ENCODE measurements at regions not wholly inside any gene's neighbourhood (a gene's known extent, or its start where the extent isn't known, plus 50 kb on each side); places are given as distances from the start of the nearest gene placed in this dataset.
"Not testable (repeated sequence)": the region's sequence is repeated elsewhere in the genome, so short reads cannot be mapped to it uniquely, and the experiment has no call there.

- Histone ChIP-seq H3K4me3 (ENCODE audit: low read length in 2 of 2) (no peak overlapping the region), H3K9me3 (ENCODE audit: control insufficient read depth, low read length) (no peaks in the 10 kb centered on the region), H3K36me3 (ENCODE audit: control insufficient read depth in 1 of 2, insufficient read depth in 2 of 2, low read length in 1 of 2) (no peaks in the 10 kb centered on the region), H3K27me3 (ENCODE audit: control insufficient read depth in 1 of 2, insufficient read depth in 2 of 2, low read length in 1 of 2) (no peaks in the 10 kb centered on the region), H3K4me1 (ENCODE audit: control insufficient read depth in 1 of 2, insufficient read depth in 2 of 2, low read length in 2 of 2) (peaks cover 0 to 2% of the 10 kb centered on the region in 2 donors), H3K27ac (ENCODE audit: low read depth in 1 of 2, low read length in 2 of 2) (no peak overlapping the region)
- WGBS, 2 donors: 43 to 48% methylated on average over 7 of the region's 7 CpGs
- DNase-seq: no peak
- intact Hi-C loops (cut with DNase I): no loop called here
- no peak for ATAC-seq (ENCODE audit: low FRiP score)
Measured at GRCh38 chr20:53652090-53652858, 58.6 kb upstream of the ZNF217 start.

GRCh38 chr20:53649493-53649892, 55.9 kb upstream of the ZNF217 start:
- H3K4me3 ChIP-seq (ENCODE audit: low read length in 2 of 2); H3K4me1 ChIP-seq (ENCODE audit: control insufficient read depth in 1 of 2, insufficient read depth in 2 of 2, low read length in 2 of 2); intact Hi-C loops (cut with DNase I); H3K27ac ChIP-seq (ENCODE audit: low read depth in 1 of 2, low read length in 2 of 2); H3K27me3 ChIP-seq (ENCODE audit: control insufficient read depth in 1 of 2, insufficient read depth in 2 of 2, low read length in 1 of 2); H3K36me3 ChIP-seq (ENCODE audit: control insufficient read depth in 1 of 2, insufficient read depth in 2 of 2, low read length in 1 of 2); H3K9me3 ChIP-seq (ENCODE audit: control insufficient read depth, low read length); ATAC-seq (ENCODE audit: low FRiP score); DNase-seq: not testable (repeated sequence)
- WGBS, 2 donors: 93 to 94% methylated on average over 10 of the region's 10 CpGs

GRCh38 chr20:53647286-53647821, 53.7 kb upstream of the ZNF217 start:
- H3K9me3 ChIP-seq (ENCODE audit: control insufficient read depth, low read length): no peaks in the 10 kb centered on the region
- WGBS, 2 donors: 91 to 95% methylated on average over 7 of the region's 7 CpGs
- H3K4me1 ChIP-seq (ENCODE audit: control insufficient read depth in 1 of 2, insufficient read depth in 2 of 2, low read length in 2 of 2): no peaks in the 10 kb centered on the region
- no peak for ATAC-seq (ENCODE audit: low FRiP score)
- no peaks in the 10 kb centered on the region for H3K27me3 ChIP-seq (ENCODE audit: control insufficient read depth in 1 of 2, insufficient read depth in 2 of 2, low read length in 1 of 2)
- intact Hi-C loops (cut with DNase I): no loop called here
- H3K36me3 ChIP-seq (ENCODE audit: control insufficient read depth in 1 of 2, insufficient read depth in 2 of 2, low read length in 1 of 2): no peaks in the 10 kb centered on the region
- no peak overlapping the region for H3K27ac ChIP-seq (ENCODE audit: low read depth in 1 of 2, low read length in 2 of 2)
- H3K4me3 ChIP-seq (ENCODE audit: low read length in 2 of 2): no peak overlapping the region
- no peak for DNase-seq

GRCh38 chr20:53646550-53646949, 52.9 kb upstream of the ZNF217 start:
- Histone ChIP-seq H3K36me3 (ENCODE audit: control insufficient read depth in 1 of 2, insufficient read depth in 2 of 2, low read length in 1 of 2) (no peaks in the 10 kb centered on the region), H3K27ac (ENCODE audit: low read depth in 1 of 2, low read length in 2 of 2) (no peak overlapping the region), H3K4me3 (ENCODE audit: low read length in 2 of 2) (no peak overlapping the region), H3K4me1 (ENCODE audit: control insufficient read depth in 1 of 2, insufficient read depth in 2 of 2, low read length in 2 of 2) (no peaks in the 10 kb centered on the region), H3K9me3 (ENCODE audit: control insufficient read depth, low read length) (no peaks in the 10 kb centered on the region), H3K27me3 (ENCODE audit: control insufficient read depth in 1 of 2, insufficient read depth in 2 of 2, low read length in 1 of 2) (no peaks in the 10 kb centered on the region)
- intact Hi-C loops (cut with DNase I): no loop called here
- no peak for DNase-seq
- no peak for ATAC-seq (ENCODE audit: low FRiP score)
- WGBS, 2 donors: 89 to 94% methylated on average over 3 of the region's 3 CpGs

GRCh38 chr20:53645582-53645897, 51.9 kb upstream of the ZNF217 start:
- no peaks in the 10 kb centered on the region for H3K4me1 ChIP-seq (ENCODE audit: control insufficient read depth in 1 of 2, insufficient read depth in 2 of 2, low read length in 2 of 2)
- DNase-seq: no peak
- H3K27me3 ChIP-seq (ENCODE audit: control insufficient read depth in 1 of 2, insufficient read depth in 2 of 2, low read length in 1 of 2): no peaks in the 10 kb centered on the region
- intact Hi-C loops (cut with DNase I): no loop called here
- H3K4me3 ChIP-seq (ENCODE audit: low read length in 2 of 2): no peak overlapping the region
- 86 to 87% methylated on average over 2 of the region's 2 CpGs for whole genome bisulfite sequencing, 2 donors
- H3K27ac ChIP-seq (ENCODE audit: low read depth in 1 of 2, low read length in 2 of 2): no peak overlapping the region
- H3K36me3 ChIP-seq (ENCODE audit: control insufficient read depth in 1 of 2, insufficient read depth in 2 of 2, low read length in 1 of 2): no peaks in the 10 kb centered on the region
- ATAC-seq (ENCODE audit: low FRiP score): no peak
- H3K9me3 ChIP-seq (ENCODE audit: control insufficient read depth, low read length): no peaks in the 10 kb centered on the region

- H3K4me3 ChIP-seq (ENCODE audit: low read length in 2 of 2); H3K4me1 ChIP-seq (ENCODE audit: control insufficient read depth in 1 of 2, insufficient read depth in 2 of 2, low read length in 2 of 2); H3K36me3 ChIP-seq (ENCODE audit: control insufficient read depth in 1 of 2, insufficient read depth in 2 of 2, low read length in 1 of 2); H3K27me3 ChIP-seq (ENCODE audit: control insufficient read depth in 1 of 2, insufficient read depth in 2 of 2, low read length in 1 of 2); DNase-seq; H3K27ac ChIP-seq (ENCODE audit: low read depth in 1 of 2, low read length in 2 of 2); intact Hi-C loops (cut with DNase I); H3K9me3 ChIP-seq (ENCODE audit: control insufficient read depth, low read length); ATAC-seq (ENCODE audit: low FRiP score): not testable (repeated sequence)
- WGBS, 2 donors: 93 to 97% methylated on average over 8 of the region's 8 CpGs
Measured at GRCh38 chr20:53644108-53644507, 50.5 kb upstream of the ZNF217 start.

Measured in aorta (tissue), 5 donors.